NB4 (cell line): ENCODE measurements at regions not wholly inside any gene's neighbourhood (a gene's known extent, or its start where the extent isn't known, plus 50 kb on each side); places are given as distances from the start of the nearest gene placed in this dataset.
A peak's percentile ranks its signal among the peaks of the same experiment; 100 is the strongest.

Experiments
- DNase-seq: peaks from one replicate; pipeline ENCODE4 v3.0.0; 2010; ENCODE audit warnings: low read depth
- H3K4me3 ChIP-seq: one replicate; pipeline ENCODE4 v1.5.1; 2011; ENCODE audit warnings: mild to moderate bottlenecking, low read depth, low read length, moderate library complexity
- CTCF ChIP-seq: IDR thresholded peaks from one replicate; pipeline ENCODE4 v1.5.1; 2012; ENCODE audit warnings: low read depth, low read length
- MAX ChIP-seq: IDR thresholded peaks from 2 replicates; pipeline ENCODE4 v1.6.1; 2011; ENCODE audit warnings: low read depth, low read length
- MYC ChIP-seq: IDR thresholded peaks from 2 replicates; pipeline ENCODE4 v1.6.1; 2011; ENCODE audit warnings: low read depth, low read length
- POLR2A ChIP-seq: IDR thresholded peaks from 2 replicates; pipeline ENCODE4 v1.6.1; 2011; ENCODE audit warnings: mild to moderate bottlenecking; ENCODE audit not compliant: insufficient read length; ENCODE audit errors: extremely low read depth

GRCh38 chr6:62889240-62889639 is 322.0 kb upstream of the FKBP1C start:
- no peak for DNase-seq
- TF ChIP-seq MAX (no peak), POLR2A (no peak), CTCF (no peak)
- H3K4me3 ChIP-seq = no peak overlapping the region

GRCh38 chr6:62891065-62891647 is 320.1 kb upstream of the FKBP1C start:
- no peak for TF ChIP-seq MYC
- TF ChIP-seq POLR2A = no peak
- no peak for TF ChIP-seq CTCF
- TF ChIP-seq MAX = no peak
- no peak overlapping the region for H3K4me3 ChIP-seq
- peak; percentile 25 for DNase-seq

- TF ChIP-seq CTCF (no peak), POLR2A (no peak), MAX (no peak), MYC (no peak)
- H3K4me3 ChIP-seq = no peak overlapping the region
- DNase-seq = no peak
Observed at GRCh38 chr6:62894114-62894513, 317.2 kb upstream of the FKBP1C start.

GRCh38 chr6:62903266-62903665 is 308.0 kb upstream of the FKBP1C start:
- no peak for DNase-seq
- TF ChIP-seq MYC (no peak), CTCF (no peak), MAX (no peak), POLR2A (no peak)
- no peak overlapping the region for H3K4me3 ChIP-seq

- TF ChIP-seq MYC (no peak), MAX (no peak), CTCF (no peak), POLR2A (no peak)
- no peak for DNase-seq
- no peak overlapping the region for H3K4me3 ChIP-seq
Observed at GRCh38 chr6:62904687-62905086, 306.6 kb upstream of the FKBP1C start.
